CD14-positive monocyte (primary cell): ENCODE measurements at regions not wholly inside any gene's neighbourhood (a gene's known extent, or its start where the extent isn't known, plus 50 kb on each side); places are given as distances from the start of the nearest gene placed in this dataset.

Experiments used
- DNase-seq, 3 donors: peaks; one replicate each; pipeline ENCODE4 v3.0.0-alpha.2; 2011 to 2022
- H2AFZ ChIP-seq: 2 replicates; pipeline ENCODE4 v1.6.0; 2012; ENCODE audit warnings: mild to moderate bottlenecking, low read depth, low read length, inconsistent platforms; ENCODE audit not compliant: insufficient read depth, poor library complexity, severe bottlenecking
- H3K27ac ChIP-seq, 2 donors: 1 replicate in 1 of 2; 2 replicates in 1 of 2; pipeline ENCODE4 v1.5.1; 2012 to 2013; ENCODE audit warnings: low read length in 2 of 2, control low read depth in 1 of 2, inconsistent platforms in 1 of 2, low read depth in 1 of 2, mild to moderate bottlenecking in 1 of 2
- H3K27me3 ChIP-seq, 2 donors: one replicate each; pipeline versions ENCODE4 v1.6.0 to v1.6.1; 2011 to 2013; ENCODE audit warnings: low read length in 2 of 2; ENCODE audit not compliant: control insufficient read depth in 2 of 2, insufficient read depth in 2 of 2
- H3K36me3 ChIP-seq, 2 donors: replicated peaks in 1 of 2; 1 replicate in 1 of 2; 2 replicates in 1 of 2; pipeline versions ENCODE4 v1.5.1 to v1.6.1; 2012 to 2013; ENCODE audit warnings: low read length in 2 of 2, control low read depth in 1 of 2, inconsistent platforms in 1 of 2, mild to moderate bottlenecking in 1 of 2; ENCODE audit not compliant: insufficient read depth in 2 of 2, control insufficient read depth in 1 of 2
- H3K4me1 ChIP-seq, 2 donors: 1 replicate in 1 of 2; 2 replicates in 1 of 2; pipeline versions ENCODE4 v1.5.1 to v1.6.1; 2012 to 2013; ENCODE audit warnings: low read length in 2 of 2, control low read depth in 1 of 2, inconsistent platforms in 1 of 2, mild to moderate bottlenecking in 1 of 2, moderate library complexity in 1 of 2; ENCODE audit not compliant: insufficient read depth in 2 of 2, control insufficient read depth in 1 of 2
- H3K4me2 ChIP-seq: replicated peaks from 2 replicates; pipeline ENCODE3; 2012; ENCODE audit warnings: low read length, moderate library complexity, mild to moderate bottlenecking; ENCODE audit not compliant: poor library complexity, severe bottlenecking; ENCODE audit errors: extremely low read depth
- H3K4me3 ChIP-seq, 3 experiments: fragments of 200-600 bp in 1 of 3; sonication (generic) in 1 of 3; replicated peaks in 1 of 3; 1 replicate in 2 of 3; 2 replicates in 1 of 3; pipeline ENCODE4 v1.5.1; 2011 to 2013; ENCODE audit warnings: low read length in 3 of 3, mild to moderate bottlenecking in 3 of 3, control low read depth in 2 of 3, low read depth in 2 of 3, inconsistent platforms in 1 of 3, moderate library complexity in 1 of 3
- H3K79me2 ChIP-seq: 2 replicates; pipeline ENCODE4 v1.6.0; 2012; ENCODE audit warnings: mild to moderate bottlenecking, control low read depth, inconsistent platforms, low read length, moderate library complexity; ENCODE audit not compliant: insufficient read depth
- H3K9ac ChIP-seq: 2 replicates; pipeline ENCODE4 v1.6.0; 2017; ENCODE audit warnings: low read length, mild to moderate bottlenecking; ENCODE audit not compliant: insufficient read depth, poor library complexity, severe bottlenecking
- H3K9me3 ChIP-seq, 2 donors: replicated peaks in 1 of 2; 1 replicate in 1 of 2; 2 replicates in 1 of 2; pipeline versions ENCODE4 v1.5.1 to v1.6.1; 2012 to 2013; ENCODE audit warnings: low read length in 2 of 2, control low read depth in 1 of 2; ENCODE audit not compliant: control insufficient read depth in 1 of 2, insufficient read depth in 1 of 2
- H4K20me1 ChIP-seq: 2 replicates; pipeline ENCODE4 v1.6.0; 2012; ENCODE audit warnings: mild to moderate bottlenecking, low read length, control low read depth, moderate library complexity; ENCODE audit not compliant: insufficient read depth
- H3K27ac Mint-ChIP-seq, 7 donors: one replicate each; pipeline ENCODE4 v1.8.0; 2020; ENCODE audit warnings: mild to moderate bottlenecking in 7 of 7, mixed read lengths in 7 of 7, moderate library complexity in 6 of 7, inconsistent platforms in 2 of 7
- H3K27me3 Mint-ChIP-seq, 3 donors: one replicate each; pipeline ENCODE4 v1.8.0; 2021 to 2022; ENCODE audit warnings: low read depth in 3 of 3, mild to moderate bottlenecking in 3 of 3, mixed read lengths in 3 of 3, moderate library complexity in 3 of 3, inconsistent platforms in 1 of 3
- H3K36me3 Mint-ChIP-seq, 2 donors: one replicate each; pipeline ENCODE4 v1.8.0; 2020; ENCODE audit warnings: mixed read lengths in 2 of 2, inconsistent platforms in 1 of 2, mild to moderate bottlenecking in 1 of 2
- H3K4me1 Mint-ChIP-seq: one replicate; pipeline ENCODE4 v1.8.0; 2020; ENCODE audit warnings: mild to moderate bottlenecking, mixed read lengths
- H3K4me3 Mint-ChIP-seq, 2 donors: one replicate each; pipeline ENCODE4 v1.8.0; 2020; ENCODE audit warnings: mild to moderate bottlenecking in 2 of 2, mixed read lengths in 2 of 2, moderate library complexity in 1 of 2
- H3K9me3 Mint-ChIP-seq, 7 donors: one replicate each; pipeline ENCODE4 v1.8.0; 2020 to 2022; ENCODE audit warnings: mixed read lengths in 7 of 7, mild to moderate bottlenecking in 6 of 7, moderate library complexity in 6 of 7, inconsistent platforms in 2 of 7
- CTCF ChIP-seq: fragments of 200-600 bp; IDR thresholded peaks from one replicate; pipeline ENCODE4 v1.8.0; 2022; ENCODE audit warnings: antibody characterized with exemption, mild to moderate bottlenecking
- WGBS: methylation state at CpG from one replicate; pipeline ENCODE4 v1.1.5; 2013; ENCODE audit warnings: missing lambda C conversion rate; ENCODE audit not compliant: insufficient coverage; 5-methylcytosine and 5-hydroxymethylcytosine counted together
- intact Hi-C, 2 donors: fragments of 100-400 bp; cut with micrococcal nuclease; formaldehyde crosslinking; loops; one replicate each; pipeline versions ENCODE4 v1.15.0 to v1.15.1; 2023

- Mint-ChIP-seq H3K27me3 (no peaks in the 10 kb centered on the region), H3K4me3 (no peak overlapping the region), H3K36me3 (no peaks in the 10 kb centered on the region), H3K27ac (no peak overlapping the region), H3K9me3 (peaks cover 0 to 4% (median 0%) of the 10 kb centered on the region in 7 donors), H3K4me1 (no peaks in the 10 kb centered on the region)
- no peak for TF ChIP-seq CTCF
- Histone ChIP-seq H4K20me1 (no peaks in the 10 kb centered on the region), H2AFZ (no peak overlapping the region), H3K4me3 (no peak overlapping the region), H3K9ac (no peak overlapping the region), H3K4me1 (no peaks in the 10 kb centered on the region), H3K9me3 (no peaks in the 10 kb centered on the region), H3K79me2 (no peaks in the 10 kb centered on the region), H3K36me3 (no peaks in the 10 kb centered on the region), H3K27ac (no peak overlapping the region), H3K4me2 (no peak overlapping the region), H3K27me3 (no peaks in the 10 kb centered on the region)
- no CpG with 5 or more reads among the region's 1 CpG for WGBS
- intact Hi-C loops = no loop called here
- no peak for DNase-seq
Observed at GRCh38 chr5:162672061-162672460, 604.5 kb downstream of the GABRG2 start.

GRCh38 chr5:162683284-162683683 is 615.7 kb downstream of the GABRG2 start:
- Histone ChIP-seq H3K9ac (no peak overlapping the region), H3K36me3 (no peaks in the 10 kb centered on the region), H3K4me3 (no peak overlapping the region), H2AFZ (no peak overlapping the region), H3K79me2 (no peaks in the 10 kb centered on the region), H4K20me1 (no peaks in the 10 kb centered on the region), H3K9me3 (peaks cover 10 to 12% of the 10 kb centered on the region in 2 donors), H3K27ac (no peak overlapping the region), H3K27me3 (no peaks in the 10 kb centered on the region), H3K4me2 (no peak overlapping the region), H3K4me1 (no peaks in the 10 kb centered on the region)
- WGBS = no CpG with 5 or more reads among the region's 2 CpGs
- H3K9me3 Mint-ChIP-seq = peaks cover 0 to 10% (median 4%) of the 10 kb centered on the region in 7 donors
- no peak overlapping the region for H3K27ac Mint-ChIP-seq
- intact Hi-C loops = no loop called here
- no peaks in the 10 kb centered on the region for H3K36me3 Mint-ChIP-seq
- H3K4me3 Mint-ChIP-seq = no peak overlapping the region
- TF ChIP-seq CTCF = no peak
- no peaks in the 10 kb centered on the region for H3K4me1 Mint-ChIP-seq
- DNase-seq = no peak
- H3K27me3 Mint-ChIP-seq = no peaks in the 10 kb centered on the region
